Endothelial cell of umbilical vein (primary cell): ENCODE measurements at regions not wholly inside any gene's neighbourhood (a gene's known extent, or its start where the extent isn't known, plus 50 kb on each side); places are given as distances from the start of the nearest gene placed in this dataset.

ENCODE experiments used
- BruUV-seq: library from RNA; stranded (reverse); fragments of 400-500 nt; replicated peaks from 2 replicates; lab custom pipeline; 2021; lab: Mats Ljungman, UMichigan
- CTCF ChIA-PET: fragments of 300-600, 350-600 bp; sonication (Branson Sonifier 250); formaldehyde crosslinking; loops from one replicate; lab custom pipeline; 2021; ENCODE audit warnings: antibody characterized with exemption, inconsistent platforms; lab: Charles Lee
- POLR2A ChIA-PET: fragments of 300-600, 350-600 bp; sonication (Branson Sonifier 250); formaldehyde crosslinking; loops from one replicate; lab custom pipeline; 2021; ENCODE audit warnings: antibody characterized with exemption, inconsistent platforms; lab: Charles Lee
- DNase-seq: peaks from one replicate; pipeline ENCODE4 v3.0.0-alpha.2; 2011; ENCODE audit warnings: low read depth, low spot score
- FAIRE-seq: peaks from 2 replicates; lab custom pipeline; 2011; peaks lifted over from hg19 to GRCh38; lab: Jason Lieb, UNC
- H2AFZ ChIP-seq: 2 replicates; pipeline ENCODE4 v1.6.0; 2012; ENCODE audit warnings: low read depth, low read length, control low read depth, inconsistent platforms
- H3K27ac ChIP-seq: 2 replicates; pipeline ENCODE4 v1.5.1; 2011; ENCODE audit warnings: low read depth, mild to moderate bottlenecking, control low read depth, low read length, moderate library complexity; ENCODE audit not compliant: insufficient read depth
- H3K27me3 ChIP-seq, 2 experiments: 2 replicates each; pipeline versions ENCODE4 v1.6.0 to v1.6.1; 2011; ENCODE audit warnings: low read length in 2 of 2, mixed read lengths in 1 of 2; ENCODE audit not compliant: control insufficient read depth in 2 of 2, insufficient read depth in 2 of 2
- H3K36me3 ChIP-seq, 2 experiments: 2 replicates in 1 of 2; 3 replicates in 1 of 2; pipeline ENCODE4 v1.5.1; 2011; ENCODE audit warnings: low read length in 2 of 2, mild to moderate bottlenecking in 1 of 2, moderate library complexity in 1 of 2; ENCODE audit not compliant: control insufficient read depth in 2 of 2, insufficient read depth in 2 of 2; ENCODE audit errors: extremely low read depth in 1 of 2
- H3K4me1 ChIP-seq: 3 replicates; pipeline ENCODE4 v1.5.1; 2011; ENCODE audit warnings: mild to moderate bottlenecking, low read length; ENCODE audit not compliant: control insufficient read depth, insufficient read depth; ENCODE audit errors: extremely low read depth
- H3K4me2 ChIP-seq: 2 replicates; pipeline ENCODE4 v1.6.1; 2011; ENCODE audit warnings: low read length, control low read depth, mixed read lengths; ENCODE audit not compliant: insufficient read depth
- H3K4me3 ChIP-seq, 3 experiments: fragments of 200-600 bp in 1 of 3; sonication (generic), shearing (Covaris generic) in 1 of 3; replicated peaks in 1 of 3; 2 replicates each; pipeline ENCODE4 v1.5.1; 2011 to 2016; ENCODE audit warnings: control low read depth in 3 of 3, low read length in 3 of 3, mild to moderate bottlenecking in 2 of 3, inconsistent platforms in 1 of 3, low read depth in 1 of 3, moderate library complexity in 1 of 3; ENCODE audit not compliant: insufficient read depth in 1 of 3
- H3K79me2 ChIP-seq: 2 replicates; pipeline ENCODE4 v1.6.0; 2012; ENCODE audit warnings: low read length, inconsistent platforms; ENCODE audit not compliant: control insufficient read depth, insufficient read depth
- H3K9ac ChIP-seq: replicated peaks from 2 replicates; pipeline ENCODE3; 2011; ENCODE audit warnings: low read length, control low read depth; ENCODE audit not compliant: insufficient read depth; ENCODE audit errors: extremely low read depth
- H3K9me1 ChIP-seq: replicated peaks from 3 replicates; pipeline ENCODE4 v1.6.0; 2011; ENCODE audit warnings: mild to moderate bottlenecking, low read length; ENCODE audit not compliant: control insufficient read depth, insufficient read depth; ENCODE audit errors: extremely low read depth
- H3K9me3 ChIP-seq: replicated peaks from 2 replicates; pipeline ENCODE4 v1.5.1; 2012; ENCODE audit warnings: low read length, inconsistent platforms; ENCODE audit not compliant: control insufficient read depth, insufficient read depth
- H4K20me1 ChIP-seq: replicated peaks from 2 replicates; pipeline ENCODE3; 2011; ENCODE audit warnings: mild to moderate bottlenecking, low read length; ENCODE audit not compliant: control insufficient read depth, insufficient read depth; ENCODE audit errors: extremely low read depth
- EZH2 ChIP-seq: IDR thresholded peaks from 2 replicates; pipeline ENCODE4 v1.6.1; 2012; ENCODE audit warnings: borderline replicate concordance, low read depth, mild to moderate bottlenecking, moderate library complexity, low read length, inconsistent platforms; ENCODE audit not compliant: severe bottlenecking
- FOS ChIP-seq: IDR thresholded peaks from 2 replicates; pipeline ENCODE4 v1.6.1; 2011; ENCODE audit warnings: mild to moderate bottlenecking, low read length, moderate library complexity, borderline replicate concordance; ENCODE audit not compliant: insufficient read depth
- GATA2 ChIP-seq: IDR thresholded peaks from 2 replicates; pipeline ENCODE4 v1.7.0; 2011; ENCODE audit warnings: low read depth, mild to moderate bottlenecking, moderate library complexity, mixed read lengths, low read length; ENCODE audit not compliant: insufficient read length, insufficient read depth
- JUN ChIP-seq: IDR thresholded peaks from 2 replicates; pipeline ENCODE4 v1.6.1; 2011; ENCODE audit warnings: borderline replicate concordance, low read depth; ENCODE audit not compliant: insufficient read length, insufficient read depth
- MYC ChIP-seq: IDR thresholded peaks from one replicate; pipeline ENCODE4 v1.6.1; 2011; ENCODE audit warnings: mild to moderate bottlenecking, low read depth, low read length
- POLR2A ChIP-seq: IDR thresholded peaks from 2 replicates; pipeline ENCODE4 v1.6.1; 2012; ENCODE audit warnings: low read depth, mild to moderate bottlenecking, control low read depth, low read length
- POLR2AphosphoS5 ChIP-seq: IDR thresholded peaks from 2 replicates; pipeline ENCODE4 v1.6.1; 2012; ENCODE audit warnings: low read depth, mild to moderate bottlenecking, control low read depth, low read length, moderate library complexity; ENCODE audit not compliant: insufficient read depth
- dilution Hi-C: fragments of 300-500 bp; cut with MboI; formaldehyde crosslinking; loops from one replicate; pipeline ENCODE4 v1.15.0; 2019; ENCODE audit warnings: low sequenced_read_pairs; ENCODE audit not compliant: extremely low pct_ligation_motif_present
- intact Hi-C: fragments of 100-400 bp; cut with micrococcal nuclease; formaldehyde crosslinking; loops from one replicate; pipeline ENCODE4 v1.10.0; 2022
- TF ChIP-seq, protein P1 (sequence below): IDR thresholded peaks from 2 replicates; pipeline ENCODE4 v1.6.1; 2011; ENCODE audit not compliant: insufficient read depth, insufficient read length
- TF ChIP-seq, protein P2 (sequence below), 2 donors: IDR thresholded peaks; 1 replicate in 1 of 2; 2 replicates in 1 of 2; pipeline ENCODE4 v1.5.1; 2011; ENCODE audit warnings: low read length in 2 of 2, mild to moderate bottlenecking in 2 of 2, moderate library complexity in 2 of 2, control low read depth in 1 of 2, inconsistent platforms in 1 of 2, low read depth in 1 of 2; ENCODE audit not compliant: insufficient read depth in 1 of 2; ENCODE audit errors: extremely low read depth in 1 of 2

DNA sequence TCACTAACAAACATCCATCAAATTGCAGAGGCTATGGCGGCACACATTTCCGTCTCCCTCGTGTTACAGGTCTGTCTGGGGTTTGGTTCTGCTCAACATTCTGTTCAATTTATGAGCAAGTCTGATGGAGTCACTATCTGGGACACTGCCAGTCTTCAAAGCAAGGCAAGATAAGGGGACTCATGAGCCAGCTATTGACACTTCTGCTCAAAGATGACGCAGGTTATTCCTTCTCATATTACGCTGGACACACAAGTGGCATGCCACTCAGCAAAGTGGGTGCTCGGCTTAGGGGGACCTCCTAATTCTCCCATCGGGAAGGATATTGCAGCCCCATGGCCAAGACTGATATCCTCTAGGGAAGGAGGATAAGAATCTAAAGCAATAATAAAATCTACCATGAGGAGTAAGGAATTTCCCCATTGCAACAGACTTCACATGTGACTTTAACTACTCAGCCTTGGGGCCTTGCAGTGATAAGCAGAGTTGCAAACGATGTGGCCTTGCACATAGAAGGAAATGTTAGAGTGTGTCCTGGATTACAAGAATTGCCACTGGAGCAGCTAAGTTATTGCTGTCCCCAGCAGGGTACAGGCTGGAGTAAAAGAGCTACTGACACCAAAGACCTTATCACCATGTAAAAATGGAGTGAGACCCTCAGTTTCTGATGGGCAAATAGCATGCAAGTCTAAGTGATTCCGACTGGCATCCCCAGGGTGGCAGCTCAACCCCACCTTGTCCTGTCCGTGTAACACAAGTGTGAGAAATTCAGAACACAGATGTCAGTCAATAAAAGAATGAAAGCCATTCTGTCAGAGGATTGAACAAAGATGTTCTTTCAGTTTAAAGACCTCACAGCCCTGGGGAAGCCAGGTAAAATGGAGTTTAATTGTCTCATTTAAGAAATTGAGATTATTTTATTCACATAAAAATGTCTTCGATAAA, 306.1 kb downstream of the IRS2 start:
- dilution Hi-C loops (no loop called here), intact Hi-C loops (loop anchor here (10.0 kb wide), 1 partner anchor 335 kb away; no protein-coding TSS in a partner anchor)
- no peaks in the 10 kb centered on the region for H3K4me1 ChIP-seq
- H3K27me3 ChIP-seq, result no peaks in the 10 kb centered on the region
- H3K79me2 ChIP-seq, result no peaks in the 10 kb centered on the region
- CTCF ChIA-PET, result interaction anchor here (0.9 kb wide), 1 partner anchor 10 kb away, joined by 3 read pairs; no protein-coding TSS in a partner anchor
- TF ChIP-seq FOS, result no peak
- TF ChIP-seq, protein P1, sequence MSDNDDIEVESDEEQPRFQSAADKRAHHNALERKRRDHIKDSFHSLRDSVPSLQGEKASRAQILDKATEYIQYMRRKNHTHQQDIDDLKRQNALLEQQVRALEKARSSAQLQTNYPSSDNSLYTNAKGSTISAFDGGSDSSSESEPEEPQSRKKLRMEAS, result no peak
- H2AFZ ChIP-seq, result no peak overlapping the region
- no peaks in the 10 kb centered on the region for H3K36me3 ChIP-seq
- DNase-seq, result no peak
- H3K4me2 ChIP-seq, result no peak overlapping the region
- POLR2A ChIA-PET, result no interaction called here
- H4K20me1 ChIP-seq, result no peaks in the 10 kb centered on the region
- no peak overlapping the region for H3K9ac ChIP-seq
- H3K9me1 ChIP-seq, result no peaks in the 10 kb centered on the region
- FAIRE-seq, result no peak
- BruUV-seq, result no TSS peak
- H3K4me3 ChIP-seq, result no peak overlapping the region
- H3K9me3 ChIP-seq, result no peaks in the 10 kb centered on the region
- H3K27ac ChIP-seq, result no peak overlapping the region

DNA sequence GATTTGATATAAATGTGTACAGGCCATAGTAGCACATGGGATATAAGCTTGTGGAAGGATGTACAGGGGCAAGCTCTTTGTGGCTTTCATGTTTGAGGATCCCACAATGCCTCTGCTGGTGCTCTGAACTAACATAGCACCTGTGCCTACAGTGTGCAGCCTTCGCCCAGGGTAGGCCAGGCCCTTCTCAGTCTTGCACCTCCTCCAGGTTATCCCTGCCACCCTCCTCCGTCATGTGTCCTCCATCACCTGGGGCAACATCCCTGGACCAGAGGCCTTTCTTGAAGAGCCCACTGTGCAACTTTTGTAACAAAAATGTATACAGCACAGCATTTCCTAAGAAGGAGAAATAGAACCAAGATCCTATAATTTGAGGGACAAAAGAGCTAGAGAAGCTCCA, 306.8 kb downstream of the IRS2 start:
- H3K9ac ChIP-seq, result no peak overlapping the region
- no peaks in the 10 kb centered on the region for H4K20me1 ChIP-seq
- BruUV-seq, result no TSS peak
- H3K79me2 ChIP-seq, result no peaks in the 10 kb centered on the region
- H3K4me1 ChIP-seq, result no peaks in the 10 kb centered on the region
- POLR2A ChIA-PET, result no interaction called here
- H3K36me3 ChIP-seq, result no peaks in the 10 kb centered on the region
- FAIRE-seq, result no peak
- H3K4me2 ChIP-seq, result no peak overlapping the region
- TF ChIP-seq POLR2AphosphoS5, result no peak
- TF ChIP-seq JUN, result no peak
- TF ChIP-seq EZH2, result no peak
- TF ChIP-seq FOS, result no peak
- TF ChIP-seq, protein P2, sequence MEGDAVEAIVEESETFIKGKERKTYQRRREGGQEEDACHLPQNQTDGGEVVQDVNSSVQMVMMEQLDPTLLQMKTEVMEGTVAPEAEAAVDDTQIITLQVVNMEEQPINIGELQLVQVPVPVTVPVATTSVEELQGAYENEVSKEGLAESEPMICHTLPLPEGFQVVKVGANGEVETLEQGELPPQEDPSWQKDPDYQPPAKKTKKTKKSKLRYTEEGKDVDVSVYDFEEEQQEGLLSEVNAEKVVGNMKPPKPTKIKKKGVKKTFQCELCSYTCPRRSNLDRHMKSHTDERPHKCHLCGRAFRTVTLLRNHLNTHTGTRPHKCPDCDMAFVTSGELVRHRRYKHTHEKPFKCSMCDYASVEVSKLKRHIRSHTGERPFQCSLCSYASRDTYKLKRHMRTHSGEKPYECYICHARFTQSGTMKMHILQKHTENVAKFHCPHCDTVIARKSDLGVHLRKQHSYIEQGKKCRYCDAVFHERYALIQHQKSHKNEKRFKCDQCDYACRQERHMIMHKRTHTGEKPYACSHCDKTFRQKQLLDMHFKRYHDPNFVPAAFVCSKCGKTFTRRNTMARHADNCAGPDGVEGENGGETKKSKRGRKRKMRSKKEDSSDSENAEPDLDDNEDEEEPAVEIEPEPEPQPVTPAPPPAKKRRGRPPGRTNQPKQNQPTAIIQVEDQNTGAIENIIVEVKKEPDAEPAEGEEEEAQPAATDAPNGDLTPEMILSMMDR (IDR thresholded peaks at IDR 0.05; ENCODE audit: extremely low read depth in 1 of 2, insufficient read depth in 1 of 2, low read depth in 1 of 2, low read length in 2 of 2), result no peak
- no peak for TF ChIP-seq POLR2A
- TF ChIP-seq MYC, result no peak
- TF ChIP-seq, protein P1, result no peak
- TF ChIP-seq GATA2, result no peak
- no peak overlapping the region for H2AFZ ChIP-seq
- no peak overlapping the region for H3K4me3 ChIP-seq
- H3K9me3 ChIP-seq, result no peaks in the 10 kb centered on the region
- no peak for DNase-seq
- intact Hi-C loops, result no loop called here
- no peaks in the 10 kb centered on the region for H3K9me1 ChIP-seq
- CTCF ChIA-PET, result no interaction called here
- dilution Hi-C loops, result no loop called here
- H3K27me3 ChIP-seq, result no peaks in the 10 kb centered on the region
- no peak overlapping the region for H3K27ac ChIP-seq
